Stimulated activated naive B cell treated with anti-CD40 and anti-IgM and Interleukin-4, amounts not matched to agents 10 μg/mL and 1 μg/mL and 100 μg/mL, for 72 hours (primary cell): ENCODE measurements at regions not wholly inside any gene's neighbourhood (a gene's known extent, or its start where the extent isn't known, plus 50 kb on each side); places are given as distances from the start of the nearest gene placed in this dataset.

ENCODE experiments used
- ATAC-seq, 2 donors: fragments of 150-1000 bp; cut with Tn5 transposase; replicated peaks; 2 replicates each; pipeline ENCODE4 v1.10.0; 2021; ENCODE audit warnings: moderate library complexity in 1 of 2
- DNase-seq: peaks from one replicate; pipeline ENCODE4 v3.0.0; 2021
- H3K27ac Mint-ChIP-seq: one replicate; pipeline ENCODE4 v1.8.0; 2022; ENCODE audit warnings: mild to moderate bottlenecking, mixed read lengths
- H3K27me3 Mint-ChIP-seq, 2 donors: one replicate each; pipeline ENCODE4 v1.8.0; 2022; ENCODE audit warnings: mixed read lengths in 2 of 2
- H3K36me3 Mint-ChIP-seq, 2 donors: one replicate each; pipeline ENCODE4 v1.8.0; 2022; ENCODE audit warnings: mixed read lengths in 2 of 2, mild to moderate bottlenecking in 1 of 2
- H3K4me1 Mint-ChIP-seq, 2 donors: one replicate each; pipeline ENCODE4 v1.8.0; 2022; ENCODE audit warnings: mixed read lengths in 2 of 2, mild to moderate bottlenecking in 1 of 2
- H3K4me3 Mint-ChIP-seq, 2 donors: one replicate each; pipeline ENCODE4 v1.8.0; 2022; ENCODE audit warnings: mild to moderate bottlenecking in 2 of 2, mixed read lengths in 2 of 2, moderate library complexity in 1 of 2
- H3K9me3 Mint-ChIP-seq, 2 donors: one replicate each; pipeline ENCODE4 v1.8.0; 2022; ENCODE audit warnings: mixed read lengths in 2 of 2, mild to moderate bottlenecking in 1 of 2

DNA sequence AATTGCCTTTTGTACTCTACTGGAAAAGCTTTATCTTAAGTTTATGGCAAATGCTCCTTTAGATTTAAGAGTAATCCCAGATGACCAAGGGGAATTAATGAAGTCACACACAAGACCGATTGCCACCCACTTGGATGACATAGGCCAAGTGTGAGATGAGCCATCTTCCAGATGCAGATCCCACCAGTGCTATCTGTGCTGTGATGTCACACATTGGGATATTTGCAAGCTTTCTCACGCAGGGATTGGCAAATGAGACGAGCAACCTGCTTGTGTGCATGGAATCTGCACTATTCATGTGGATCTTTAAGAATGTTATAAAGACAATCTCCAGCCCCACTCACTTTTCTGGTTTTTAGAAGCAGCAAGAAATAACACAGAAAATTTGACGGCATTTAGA lies 602.1 kb upstream of the TMEM132C start:
- Mint-ChIP-seq H3K36me3 (no peaks in the 10 kb centered on the region), H3K4me3 (no peak overlapping the region), H3K9me3 (peaks cover 0 to 2% of the 10 kb centered on the region in 2 donors), H3K27me3 (no peaks in the 10 kb centered on the region), H3K27ac (no peak overlapping the region), H3K4me1 (no peaks in the 10 kb centered on the region)
- no peak for ATAC-seq
- no peak for DNase-seq

DNA sequence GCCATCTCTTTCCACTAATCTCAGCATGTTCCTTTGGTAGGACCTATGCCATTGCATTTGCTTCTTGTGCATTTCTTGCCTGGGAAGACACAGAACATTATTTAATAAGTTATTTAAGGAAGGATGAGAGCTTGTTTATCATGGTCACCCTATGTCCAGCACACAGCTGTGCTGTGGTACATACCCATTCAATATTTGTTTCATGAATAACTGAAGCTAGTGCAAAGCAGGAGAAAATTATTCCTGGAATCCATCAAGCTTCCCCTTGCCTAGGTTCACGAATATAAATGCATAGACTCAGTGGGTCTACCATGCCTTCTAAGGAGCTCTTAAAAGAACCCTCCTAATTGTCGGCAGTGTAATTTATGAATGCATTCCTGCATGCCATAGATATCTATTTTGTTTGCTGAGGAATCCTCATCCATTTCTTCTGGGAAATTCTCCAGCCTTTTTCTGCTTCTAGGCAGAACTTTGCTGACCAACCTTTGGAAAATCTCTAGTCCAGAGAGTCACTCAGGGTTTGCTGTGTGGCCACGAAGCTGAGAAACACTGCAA lies 599.8 kb upstream of the TMEM132C start:
- Mint-ChIP-seq H3K27ac (no peak overlapping the region), H3K27me3 (no peaks in the 10 kb centered on the region), H3K4me3 (no peak overlapping the region), H3K9me3 (peaks cover 0 to 9% of the 10 kb centered on the region in 2 donors), H3K36me3 (no peaks in the 10 kb centered on the region), H3K4me1 (no peaks in the 10 kb centered on the region)
- DNase-seq, result no peak
- ATAC-seq, result no peak

DNA sequence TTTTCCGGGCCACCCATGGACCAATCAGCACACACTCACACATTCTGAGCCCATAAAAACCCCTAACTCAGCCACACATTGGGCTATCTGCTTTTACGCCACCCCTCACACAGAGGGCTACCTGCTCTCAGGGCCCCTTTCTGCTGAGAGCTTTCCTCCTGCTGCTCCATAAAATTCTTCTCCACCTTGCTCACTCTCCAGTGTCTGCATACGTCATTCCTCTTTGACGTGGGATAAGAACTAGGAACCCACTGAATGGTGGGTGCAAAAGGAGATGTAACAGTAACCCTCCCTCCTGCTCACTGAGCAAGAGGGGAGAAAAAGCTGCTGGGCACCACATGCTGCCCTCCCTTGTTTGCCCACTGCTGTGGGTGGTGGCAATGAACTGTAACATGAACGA lies 596.7 kb upstream of the TMEM132C start:
- Mint-ChIP-seq H3K4me3 (no peak overlapping the region), H3K27ac (no peak overlapping the region), H3K9me3 (peaks cover 0 to 9% of the 10 kb centered on the region in 2 donors), H3K36me3 (no peaks in the 10 kb centered on the region), H3K4me1 (no peaks in the 10 kb centered on the region), H3K27me3 (no peaks in the 10 kb centered on the region)
- DNase-seq (no peak), ATAC-seq (no peak)

DNA sequence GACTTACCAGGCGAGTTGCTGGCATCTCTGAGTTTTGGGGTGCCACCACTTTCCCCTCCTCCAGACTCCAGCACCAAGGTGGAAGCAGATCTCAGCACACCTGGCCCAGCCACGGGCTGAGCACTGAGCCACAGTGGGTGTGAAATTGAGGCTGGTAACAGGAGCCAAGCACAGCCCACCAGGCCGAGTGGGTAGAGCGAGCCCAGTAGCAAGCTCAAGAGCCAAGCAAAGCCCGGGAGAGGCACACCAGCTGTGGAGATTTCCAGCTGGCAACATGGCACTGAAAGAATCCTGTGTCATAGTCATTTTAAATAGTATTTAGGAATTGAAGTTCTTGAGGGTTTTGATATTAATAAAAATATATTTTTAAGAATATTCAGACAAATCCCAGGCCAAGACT lies 596.2 kb upstream of the TMEM132C start:
- Mint-ChIP-seq H3K4me1 (no peaks in the 10 kb centered on the region), H3K27me3 (no peaks in the 10 kb centered on the region), H3K4me3 (no peak overlapping the region), H3K36me3 (no peaks in the 10 kb centered on the region), H3K27ac (no peak overlapping the region), H3K9me3 (peaks cover 0 to 9% of the 10 kb centered on the region in 2 donors)
- ATAC-seq (no peak), DNase-seq (no peak)

DNA sequence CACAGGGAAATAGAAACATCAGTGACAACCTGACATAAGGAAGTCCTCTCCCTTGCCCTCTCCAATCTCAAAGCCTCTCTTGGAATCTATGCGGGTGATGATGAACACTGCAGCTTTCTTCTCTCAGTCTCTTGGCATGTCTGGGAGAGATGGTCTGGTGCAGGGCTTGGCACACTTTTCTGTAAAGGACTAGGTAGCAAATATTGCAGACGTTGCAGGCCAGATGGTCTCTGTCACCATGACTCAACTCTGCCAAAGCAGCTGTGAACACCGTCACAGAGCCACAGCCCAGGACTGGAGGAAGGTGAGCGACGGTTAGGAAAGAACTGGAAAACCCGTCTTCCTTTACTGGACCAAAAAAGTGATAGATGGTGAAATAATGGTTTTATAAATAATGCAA lies 591.0 kb upstream of the TMEM132C start:
- Mint-ChIP-seq H3K27me3 (no peaks in the 10 kb centered on the region), H3K36me3 (no peaks in the 10 kb centered on the region), H3K4me3 (no peak overlapping the region), H3K27ac (no peak overlapping the region), H3K9me3 (peaks cover 0 to 3% of the 10 kb centered on the region in 2 donors), H3K4me1 (no peaks in the 10 kb centered on the region)
- no peak for ATAC-seq
- DNase-seq, result no peak

DNA sequence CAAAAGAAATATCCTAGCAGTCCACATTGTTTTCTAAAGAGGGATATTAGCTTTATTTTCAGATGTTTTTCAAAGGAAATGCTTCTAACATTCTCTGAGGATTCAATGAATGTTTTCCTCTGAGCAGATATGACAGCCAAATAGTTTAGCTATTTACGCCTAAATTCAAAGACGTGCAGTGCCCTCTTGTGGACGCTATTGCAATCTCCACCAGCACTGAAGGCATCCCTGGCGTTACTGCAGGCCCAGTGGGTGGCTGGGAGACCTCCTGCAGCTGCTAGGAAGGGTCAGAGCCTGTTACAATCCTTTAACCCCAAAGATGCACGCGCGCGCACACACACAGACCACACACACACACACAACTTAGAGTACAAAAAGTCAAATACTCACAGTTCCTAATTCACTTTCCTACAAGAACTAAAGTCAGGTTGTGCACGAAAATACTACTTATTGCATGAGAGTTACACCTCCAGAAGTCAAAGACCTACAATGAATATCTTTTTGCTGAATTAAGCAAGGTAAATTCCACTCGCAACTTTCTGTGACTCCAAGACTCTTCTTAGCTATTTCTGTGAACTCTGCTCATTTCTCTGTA lies 589.3 kb upstream of the TMEM132C start:
- peak; percentile 69 to 79 for ATAC-seq
- DNase-seq, result peak; percentile 13
- Mint-ChIP-seq H3K27me3 (no peaks in the 10 kb centered on the region), H3K4me3 (no peak overlapping the region), H3K9me3 (no peaks in the 10 kb centered on the region), H3K36me3 (no peaks in the 10 kb centered on the region), H3K4me1 (no peaks in the 10 kb centered on the region), H3K27ac (no peak overlapping the region)

DNA sequence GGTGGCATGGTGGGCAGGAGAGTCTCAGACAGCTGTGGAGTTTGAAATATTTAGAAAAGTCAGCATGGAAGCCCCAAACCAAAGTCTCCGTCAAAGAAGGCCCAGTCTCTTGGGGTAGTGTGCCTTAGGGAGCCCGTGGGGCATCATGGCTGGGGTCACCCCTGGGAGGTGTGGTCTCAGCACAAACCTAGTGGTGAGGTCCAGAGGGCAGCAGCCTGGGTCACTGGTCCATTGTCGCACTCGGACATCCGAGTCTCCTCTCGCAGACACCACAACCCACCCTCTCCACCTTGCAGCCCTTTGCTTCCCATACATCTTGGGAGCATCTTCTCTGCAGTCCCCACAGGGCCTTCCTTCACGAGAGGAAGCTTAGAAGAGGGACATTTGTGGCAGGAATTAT lies 588.0 kb upstream of the TMEM132C start:
- H3K9me3 Mint-ChIP-seq, result no peaks in the 10 kb centered on the region
- H3K27me3 Mint-ChIP-seq, result no peaks in the 10 kb centered on the region
- H3K36me3 Mint-ChIP-seq, result no peaks in the 10 kb centered on the region
- ATAC-seq (no peak), DNase-seq (no peak)
- H3K4me3 Mint-ChIP-seq, result no peak overlapping the region
- H3K4me1 Mint-ChIP-seq, result no peaks in the 10 kb centered on the region
- H3K27ac Mint-ChIP-seq, result no peak overlapping the region

DNA sequence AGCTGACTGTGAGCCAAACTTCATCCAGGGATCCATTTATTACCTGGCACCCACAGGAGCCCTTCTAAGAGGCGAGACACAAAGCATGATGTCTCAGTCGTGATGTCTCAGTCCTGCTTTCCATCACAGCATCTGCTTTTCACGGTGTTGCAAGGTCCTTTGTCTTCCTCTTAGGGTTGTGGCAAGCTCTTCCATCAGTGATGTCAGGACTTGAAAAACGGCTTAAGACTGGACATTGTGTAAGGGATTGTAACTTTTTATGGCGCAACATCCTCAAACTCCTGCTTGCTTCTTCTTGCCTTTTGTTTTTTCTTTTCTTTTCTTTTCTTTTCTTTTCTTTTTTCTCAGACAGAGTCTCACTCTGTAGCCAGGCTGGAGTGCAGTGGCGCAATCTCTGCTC lies 586.5 kb upstream of the TMEM132C start:
- Mint-ChIP-seq H3K9me3 (no peaks in the 10 kb centered on the region), H3K4me3 (no peak overlapping the region), H3K27ac (no peak overlapping the region), H3K36me3 (no peaks in the 10 kb centered on the region), H3K4me1 (no peaks in the 10 kb centered on the region), H3K27me3 (no peaks in the 10 kb centered on the region)
- ATAC-seq (no peak), DNase-seq (no peak)

DNA sequence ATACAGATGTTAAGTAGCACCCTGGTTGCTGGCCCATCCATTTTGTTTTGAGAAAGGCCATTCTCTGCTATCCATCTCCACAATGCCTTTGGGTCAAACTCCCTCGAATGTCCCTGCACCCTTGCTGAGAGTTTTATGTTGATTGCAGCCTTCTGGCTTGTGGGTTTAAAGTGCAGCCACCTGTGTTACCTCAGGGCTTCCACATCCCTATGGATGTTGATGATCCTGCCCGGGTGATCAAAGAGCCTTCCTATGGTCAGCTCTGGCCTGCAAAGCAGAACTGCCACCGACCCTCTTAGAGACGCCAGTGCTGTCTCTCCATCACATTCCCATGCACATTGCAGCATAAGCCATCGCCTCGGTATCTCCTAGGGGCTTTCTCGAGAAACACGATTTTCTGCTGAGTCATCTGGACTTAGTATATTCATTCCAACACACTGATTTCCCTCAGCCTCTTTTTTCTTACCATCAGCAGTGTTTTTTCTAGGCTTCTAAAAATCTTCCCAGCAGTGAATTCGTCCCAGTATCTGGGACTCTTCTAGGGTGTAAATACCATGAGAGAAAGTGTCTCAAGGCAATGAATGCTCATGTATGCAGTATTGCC lies 585.7 kb upstream of the TMEM132C start:
- Mint-ChIP-seq H3K9me3 (no peaks in the 10 kb centered on the region), H3K4me3 (no peak overlapping the region), H3K27ac (no peak overlapping the region), H3K36me3 (no peaks in the 10 kb centered on the region), H3K27me3 (no peaks in the 10 kb centered on the region), H3K4me1 (no peaks in the 10 kb centered on the region)
- ATAC-seq (no peak), DNase-seq (no peak)

DNA sequence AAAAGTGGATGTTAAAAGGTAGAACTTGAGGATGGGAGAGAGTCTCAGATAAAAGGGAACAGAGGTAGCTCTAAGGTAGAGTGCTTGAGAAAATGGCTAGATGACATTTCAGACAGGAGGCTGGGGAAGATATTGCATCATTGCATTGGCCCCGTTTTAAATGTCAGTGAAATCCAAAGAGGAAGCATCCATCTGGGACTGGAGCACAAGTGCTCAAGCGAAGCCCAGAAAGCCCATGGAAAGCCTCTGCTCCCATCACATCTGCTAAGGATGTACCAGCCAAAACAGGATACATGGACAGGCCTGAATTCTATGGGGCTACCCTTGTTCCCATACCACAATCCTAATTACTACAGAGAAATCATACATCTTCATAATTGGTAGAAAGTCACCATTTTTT lies 581.5 kb upstream of the TMEM132C start:
- Mint-ChIP-seq H3K36me3 (no peaks in the 10 kb centered on the region), H3K27me3 (no peaks in the 10 kb centered on the region), H3K4me3 (no peak overlapping the region), H3K4me1 (no peaks in the 10 kb centered on the region), H3K9me3 (no peaks in the 10 kb centered on the region), H3K27ac (no peak overlapping the region)
- DNase-seq (no peak), ATAC-seq (no peak)

DNA sequence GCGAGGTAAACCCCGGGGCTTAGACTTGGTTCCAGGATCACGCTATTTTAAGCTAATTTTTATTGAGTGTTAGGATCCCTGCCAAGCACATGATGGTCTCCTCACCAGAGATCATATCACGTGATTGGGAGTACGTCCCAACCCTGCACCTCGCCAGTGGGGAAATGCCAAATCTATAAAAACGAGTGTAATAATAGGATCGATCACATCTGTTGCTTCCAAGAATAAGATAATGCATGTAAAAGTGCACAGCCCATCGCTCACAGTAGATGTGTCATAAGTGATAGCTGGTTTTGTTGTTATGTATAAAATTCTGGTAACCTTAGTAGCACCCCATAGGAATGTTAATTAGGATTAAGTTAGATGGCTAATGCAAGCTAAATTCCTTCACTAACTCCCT lies 581.0 kb upstream of the TMEM132C start:
- no peaks in the 10 kb centered on the region for H3K27me3 Mint-ChIP-seq
- no peaks in the 10 kb centered on the region for H3K9me3 Mint-ChIP-seq
- H3K4me1 Mint-ChIP-seq, result no peaks in the 10 kb centered on the region
- no peak for DNase-seq
- no peak overlapping the region for H3K4me3 Mint-ChIP-seq
- no peaks in the 10 kb centered on the region for H3K36me3 Mint-ChIP-seq
- ATAC-seq, result no peak
- no peak overlapping the region for H3K27ac Mint-ChIP-seq

DNA sequence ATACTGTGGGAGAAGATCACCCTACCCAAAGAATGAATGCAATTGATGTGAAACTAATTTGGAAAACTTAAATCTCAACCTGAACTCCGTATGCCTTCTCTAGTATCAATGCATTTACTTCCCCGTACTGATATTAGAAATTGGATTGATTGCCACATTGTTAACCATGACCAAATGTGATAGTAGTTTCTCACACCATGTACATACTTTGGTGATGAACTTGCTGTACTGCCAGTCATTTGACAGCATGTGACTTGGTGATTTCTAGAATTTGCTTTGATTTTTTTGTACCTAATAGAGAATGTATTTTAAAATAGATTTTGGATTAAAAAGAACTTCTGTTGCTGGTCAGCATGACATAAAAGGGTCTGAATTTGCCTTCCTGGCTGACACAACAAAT lies 579.8 kb upstream of the TMEM132C start:
- Mint-ChIP-seq H3K27me3 (no peaks in the 10 kb centered on the region), H3K9me3 (no peaks in the 10 kb centered on the region), H3K27ac (no peak overlapping the region), H3K4me1 (no peaks in the 10 kb centered on the region), H3K36me3 (no peaks in the 10 kb centered on the region), H3K4me3 (no peak overlapping the region)
- ATAC-seq, result no peak
- DNase-seq, result no peak

DNA sequence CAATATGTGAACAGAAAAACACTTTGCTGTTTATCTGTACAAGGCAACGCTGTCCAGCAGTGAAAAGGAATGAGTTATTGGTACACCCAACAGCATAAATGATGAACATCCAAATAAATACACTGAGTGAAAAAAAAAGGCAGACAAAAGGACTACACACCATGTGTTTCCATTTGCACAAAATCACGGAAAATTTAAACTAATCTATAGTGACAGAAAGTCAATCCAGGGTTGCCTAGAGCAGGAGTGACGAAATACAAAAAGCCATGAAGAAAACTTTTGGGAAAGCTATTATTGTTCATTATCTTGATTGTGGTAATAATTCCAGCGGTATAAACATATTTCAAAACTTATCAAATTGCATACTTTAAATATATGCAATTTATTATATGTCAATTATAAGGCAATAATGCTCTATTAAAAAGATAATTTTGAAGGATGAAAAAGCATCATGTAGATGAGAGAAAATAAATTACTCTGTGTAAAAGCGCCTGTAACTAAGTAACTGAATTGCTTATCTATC lies 578.0 kb upstream of the TMEM132C start:
- ATAC-seq (no peak), DNase-seq (no peak)
- Mint-ChIP-seq H3K9me3 (no peaks in the 10 kb centered on the region), H3K36me3 (no peaks in the 10 kb centered on the region), H3K27ac (no peak overlapping the region), H3K4me3 (no peak overlapping the region), H3K27me3 (no peaks in the 10 kb centered on the region), H3K4me1 (no peaks in the 10 kb centered on the region)

DNA sequence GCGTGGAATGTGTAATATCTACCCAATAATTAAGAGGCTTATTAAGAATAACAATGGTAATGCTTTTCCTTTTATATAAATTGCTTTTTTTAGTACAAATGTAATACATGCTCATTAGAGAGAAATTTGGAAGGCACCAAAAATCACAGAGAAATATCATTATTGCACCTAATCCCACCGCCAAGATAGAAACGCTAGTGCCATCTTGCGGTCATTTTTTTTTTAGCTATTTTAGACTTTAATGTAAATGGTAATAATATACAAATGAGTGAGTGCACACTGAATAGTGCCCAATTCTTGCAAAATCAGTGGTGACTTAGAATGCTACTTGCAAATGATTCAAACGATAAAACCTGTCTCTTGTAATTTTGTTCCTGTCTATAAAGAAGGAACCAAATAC lies 576.8 kb upstream of the TMEM132C start:
- no peaks in the 10 kb centered on the region for H3K36me3 Mint-ChIP-seq
- H3K4me1 Mint-ChIP-seq, result no peaks in the 10 kb centered on the region
- H3K9me3 Mint-ChIP-seq, result no peaks in the 10 kb centered on the region
- H3K27ac Mint-ChIP-seq, result no peak overlapping the region
- no peak for DNase-seq
- no peak for ATAC-seq
- H3K4me3 Mint-ChIP-seq, result no peak overlapping the region
- H3K27me3 Mint-ChIP-seq, result no peaks in the 10 kb centered on the region

DNA sequence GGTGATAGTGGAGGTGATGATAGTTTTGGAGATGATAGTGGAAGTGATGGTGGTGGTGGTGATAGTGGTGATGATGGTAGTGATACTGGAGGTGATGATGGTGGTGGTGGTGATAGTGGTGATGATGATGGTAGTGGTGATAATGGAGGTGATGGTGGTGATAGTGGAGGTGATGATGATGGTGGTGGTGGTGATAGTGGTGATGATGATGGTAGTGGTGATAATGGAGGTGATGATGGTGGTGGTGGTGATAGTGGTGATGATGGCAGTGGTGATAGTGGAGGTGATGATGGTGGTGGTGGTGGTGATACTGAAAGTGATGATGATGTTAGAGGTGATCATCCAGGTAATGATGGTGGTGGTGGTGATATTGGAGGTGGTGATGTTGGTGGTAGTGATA lies 570.0 kb upstream of the TMEM132C start:
- no peak for DNase-seq
- no peaks in the 10 kb centered on the region for H3K27me3 Mint-ChIP-seq

More for the DNA sequence above, 570.0 kb upstream of the TMEM132C start:
- Mint-ChIP-seq H3K9me3 (peaks cover 3 to 6% of the 10 kb centered on the region in 2 donors), H3K4me1 (no peaks in the 10 kb centered on the region), H3K4me3 (no peak overlapping the region), H3K36me3 (no peaks in the 10 kb centered on the region), H3K27ac (no peak overlapping the region)
- ATAC-seq, result no peak
